ENCODE measurements at regions not wholly inside any gene's neighbourhood (a gene's known extent, or its start where the extent isn't known, plus 50 kb on each side); places are given as distances from the start of the nearest gene placed in this dataset.

DNA sequence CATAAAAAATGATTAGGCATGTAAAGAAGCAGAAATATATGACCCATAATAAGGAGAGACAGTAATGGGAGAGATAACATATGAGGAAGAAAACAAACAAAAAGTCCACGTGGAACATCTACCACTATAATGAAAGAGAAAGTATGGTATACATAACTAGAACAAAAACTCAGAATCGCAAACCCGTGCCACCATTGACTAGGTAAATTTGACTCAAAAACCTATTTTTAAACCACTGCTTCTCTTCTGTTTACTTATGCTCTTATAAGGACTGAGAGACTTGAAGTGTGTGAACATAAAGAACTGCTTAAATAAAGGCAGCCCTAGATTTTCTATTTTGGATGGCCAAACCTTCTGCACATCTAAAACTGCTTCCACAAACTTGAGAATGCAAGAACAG, 330.7 kb downstream of the CAAP1 start:
- Histone ChIP-seq H3K9me3 (ENCODE audit: control insufficient read depth in 3 of 3, low read length in 3 of 3) (no peaks in the 10 kb centered on the region), H3K9ac (ENCODE audit: low read depth in 1 of 3, low read length in 3 of 3) (no peak overlapping the region), H3K4me3 (ENCODE audit: low read length in 3 of 3) (no peak overlapping the region), H3K36me3 (ENCODE audit: control insufficient read depth in 3 of 3, insufficient read depth in 3 of 3, low read length in 3 of 3) (no peaks in the 10 kb centered on the region), H3K27ac (ENCODE audit: low read depth, low read length) (no peak overlapping the region), H3K4me1 (ENCODE audit: control insufficient read depth in 3 of 3, insufficient read depth in 3 of 3, low read length in 3 of 3) (no peaks in the 10 kb centered on the region), H3K27me3 (ENCODE audit: control insufficient read depth in 3 of 3, insufficient read depth in 3 of 3, low read length in 3 of 3) (no peaks in the 10 kb centered on the region)

DNA sequence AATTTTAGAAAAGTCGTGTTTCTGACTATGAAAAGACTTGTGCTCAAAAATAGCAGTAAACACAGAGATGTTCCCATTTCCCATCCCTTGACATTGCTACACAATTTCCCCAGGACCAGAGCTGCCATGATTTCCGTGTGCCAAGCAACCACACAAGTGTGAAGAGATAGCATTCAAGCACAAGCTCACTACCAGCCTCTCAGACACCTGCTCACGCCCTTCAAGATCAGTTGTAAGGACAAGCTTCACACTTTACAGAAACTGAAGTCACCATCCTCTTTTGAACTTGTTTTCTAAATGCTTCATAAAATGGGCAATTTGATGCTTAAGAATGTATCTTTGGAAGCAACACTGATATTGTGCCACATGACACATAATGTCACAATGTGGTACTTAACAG, 333.1 kb downstream of the CAAP1 start:
- H3K9ac ChIP-seq (ENCODE audit: low read depth in 1 of 3, low read length in 3 of 3): no peak overlapping the region
- no peaks in the 10 kb centered on the region for H3K36me3 ChIP-seq (ENCODE audit: control insufficient read depth in 3 of 3, insufficient read depth in 3 of 3, low read length in 3 of 3)
- no peak overlapping the region for H3K27ac ChIP-seq (ENCODE audit: low read depth, low read length)
- H3K4me3 ChIP-seq (ENCODE audit: low read length in 3 of 3): no peak overlapping the region
- no peaks in the 10 kb centered on the region for H3K9me3 ChIP-seq (ENCODE audit: control insufficient read depth in 3 of 3, low read length in 3 of 3)
- no peaks in the 10 kb centered on the region for H3K27me3 ChIP-seq (ENCODE audit: control insufficient read depth in 3 of 3, insufficient read depth in 3 of 3, low read length in 3 of 3)
- no peaks in the 10 kb centered on the region for H3K4me1 ChIP-seq (ENCODE audit: control insufficient read depth in 3 of 3, insufficient read depth in 3 of 3, low read length in 3 of 3)

DNA sequence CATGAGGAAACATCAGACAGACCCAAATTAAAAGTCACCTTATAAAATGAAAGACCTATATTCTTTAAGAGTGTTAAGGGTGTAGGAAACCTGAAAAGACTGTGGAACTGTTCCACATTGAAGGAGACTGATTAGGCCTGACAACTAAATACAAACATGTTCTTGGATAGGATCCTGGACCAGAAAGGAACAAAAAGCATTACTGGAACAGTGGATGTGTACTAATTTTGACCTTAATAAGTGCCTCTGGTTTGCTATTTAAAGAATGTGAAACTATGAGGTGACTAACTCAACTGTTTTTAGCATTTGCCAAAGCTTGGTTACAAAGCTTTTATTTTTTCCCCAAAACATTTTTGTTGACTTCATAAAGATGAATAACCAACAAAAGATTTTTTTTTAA, 340.6 kb downstream of the CAAP1 start:
- no peak overlapping the region for H3K27ac ChIP-seq (ENCODE audit: low read depth, low read length)
- no peaks in the 10 kb centered on the region for H3K27me3 ChIP-seq (ENCODE audit: control insufficient read depth in 3 of 3, insufficient read depth in 3 of 3, low read length in 3 of 3)
- H3K36me3 ChIP-seq (ENCODE audit: control insufficient read depth in 3 of 3, insufficient read depth in 3 of 3, low read length in 3 of 3): no peaks in the 10 kb centered on the region
- no peak overlapping the region for H3K9ac ChIP-seq (ENCODE audit: low read depth in 1 of 3, low read length in 3 of 3)
- H3K4me3 ChIP-seq (ENCODE audit: low read length in 3 of 3): no peak overlapping the region
- H3K9me3 ChIP-seq (ENCODE audit: control insufficient read depth in 3 of 3, low read length in 3 of 3): no peaks in the 10 kb centered on the region
- H3K4me1 ChIP-seq (ENCODE audit: control insufficient read depth in 3 of 3, insufficient read depth in 3 of 3, low read length in 3 of 3): no peaks in the 10 kb centered on the region

DNA sequence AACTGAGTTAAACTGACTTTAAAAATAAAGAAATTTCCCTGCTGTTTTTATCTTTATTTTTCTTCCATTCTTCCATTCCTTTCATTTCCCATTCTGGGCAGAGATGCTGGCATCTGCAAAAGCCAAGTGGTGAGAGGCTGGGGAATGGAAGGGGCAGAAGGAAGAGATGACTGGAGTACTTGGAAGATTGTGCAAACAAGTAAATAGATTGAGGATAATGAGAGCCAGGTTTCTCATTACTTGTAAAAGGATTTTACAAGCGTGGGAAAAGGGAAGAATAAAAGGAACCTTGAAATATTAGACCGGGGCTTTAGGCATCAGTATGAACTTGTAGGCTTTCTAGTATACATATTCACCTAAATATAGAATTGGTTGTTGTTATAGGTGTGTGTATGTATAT, 341.2 kb downstream of the CAAP1 start:
- Histone ChIP-seq H3K27ac (ENCODE audit: low read depth, low read length) (no peak overlapping the region), H3K4me3 (ENCODE audit: low read length in 3 of 3) (no peak overlapping the region), H3K9ac (ENCODE audit: low read depth in 1 of 3, low read length in 3 of 3) (no peak overlapping the region), H3K4me1 (ENCODE audit: control insufficient read depth in 3 of 3, insufficient read depth in 3 of 3, low read length in 3 of 3) (no peaks in the 10 kb centered on the region), H3K27me3 (ENCODE audit: control insufficient read depth in 3 of 3, insufficient read depth in 3 of 3, low read length in 3 of 3) (no peaks in the 10 kb centered on the region), H3K9me3 (ENCODE audit: control insufficient read depth in 3 of 3, low read length in 3 of 3) (no peaks in the 10 kb centered on the region), H3K36me3 (ENCODE audit: control insufficient read depth in 3 of 3, insufficient read depth in 3 of 3, low read length in 3 of 3) (no peaks in the 10 kb centered on the region)

DNA sequence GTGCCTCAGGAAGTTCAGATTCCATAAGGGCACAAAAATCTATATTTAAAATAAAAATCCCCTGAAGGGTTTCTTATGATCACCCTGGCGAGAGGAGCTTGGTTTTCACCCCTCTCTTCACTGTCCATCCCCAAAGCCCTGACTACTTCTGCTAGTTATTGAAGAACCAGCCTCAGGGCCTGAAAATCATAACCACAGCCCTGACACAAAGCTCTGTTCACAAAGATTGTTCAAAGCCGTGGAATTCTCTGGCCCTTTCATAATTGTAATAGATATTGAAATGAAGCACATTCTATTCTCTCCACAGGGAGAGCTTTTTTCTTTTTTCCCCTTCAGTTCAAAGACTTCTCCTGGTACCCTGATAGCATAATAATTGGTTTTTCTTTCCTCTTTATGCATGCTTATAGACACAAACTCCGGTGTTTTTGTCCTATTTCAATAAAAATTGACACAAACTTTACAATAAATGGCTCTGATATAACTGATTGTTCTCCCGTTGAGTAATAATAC, 343.8 kb downstream of the CAAP1 start:
- H3K9me3 ChIP-seq (ENCODE audit: control insufficient read depth in 3 of 3, low read length in 3 of 3): no peaks in the 10 kb centered on the region
- no peaks in the 10 kb centered on the region for H3K27me3 ChIP-seq (ENCODE audit: control insufficient read depth in 3 of 3, insufficient read depth in 3 of 3, low read length in 3 of 3)
- H3K4me1 ChIP-seq (ENCODE audit: control insufficient read depth in 3 of 3, insufficient read depth in 3 of 3, low read length in 3 of 3): no peaks in the 10 kb centered on the region
- no peak overlapping the region for H3K27ac ChIP-seq (ENCODE audit: low read depth, low read length)
- H3K9ac ChIP-seq (ENCODE audit: low read depth in 1 of 3, low read length in 3 of 3): no peak overlapping the region
- H3K4me3 ChIP-seq (ENCODE audit: low read length in 3 of 3): no peak overlapping the region
- H3K36me3 ChIP-seq (ENCODE audit: control insufficient read depth in 3 of 3, insufficient read depth in 3 of 3, low read length in 3 of 3): no peaks in the 10 kb centered on the region

DNA sequence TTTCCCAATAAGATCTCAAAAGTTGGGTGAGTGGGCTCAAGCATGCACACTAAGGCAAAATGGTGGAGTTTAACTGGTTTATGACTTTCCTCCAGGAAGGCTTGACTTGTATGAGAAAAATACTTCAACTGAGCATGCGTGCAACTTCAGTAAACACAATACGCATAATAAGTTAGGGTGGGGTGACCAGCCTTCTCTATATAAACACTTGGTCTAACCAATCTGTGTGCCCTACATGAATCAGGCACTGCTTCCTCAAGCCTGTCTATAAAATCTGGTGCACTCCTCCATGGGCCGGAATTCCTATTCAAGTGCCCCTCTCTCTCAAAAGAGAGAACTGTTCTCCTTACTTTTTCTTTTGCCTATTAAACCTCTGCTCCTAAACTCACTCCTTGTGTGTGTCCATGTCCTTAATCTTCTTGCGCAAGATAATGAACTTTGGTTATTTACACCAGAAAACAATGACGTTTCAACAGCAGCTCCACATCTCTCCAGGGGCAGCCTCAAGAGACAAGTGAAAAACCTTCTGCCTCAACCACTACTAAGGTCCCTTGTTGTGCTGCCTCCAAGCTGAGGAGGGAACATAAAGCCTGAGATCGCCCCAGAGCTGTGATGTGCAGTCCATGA, 352.6 kb downstream of the CAAP1 start:
- H3K9ac ChIP-seq (ENCODE audit: low read depth in 1 of 3, low read length in 3 of 3): no peak overlapping the region

DNA sequence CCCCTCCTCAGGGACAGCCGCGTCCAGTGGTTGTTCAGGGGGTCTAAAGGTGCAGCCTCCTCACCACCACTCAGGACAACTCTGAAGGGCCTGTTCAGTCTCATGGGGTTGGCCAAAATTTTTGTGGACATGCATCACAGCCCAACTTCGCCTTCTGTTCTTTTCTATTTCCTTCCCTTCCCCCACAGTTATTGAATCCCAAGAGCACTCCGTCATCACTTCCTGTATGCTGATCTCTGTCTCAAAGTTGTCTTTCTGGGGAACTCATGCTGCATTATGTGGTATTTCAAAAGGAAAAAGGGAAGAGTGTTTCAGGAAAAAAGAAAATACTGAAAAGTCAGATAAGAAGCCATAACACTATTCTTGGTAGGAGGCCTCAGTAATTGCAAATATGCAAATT, 355.4 kb downstream of the CAAP1 start:
- no peaks in the 10 kb centered on the region for H3K36me3 ChIP-seq (ENCODE audit: control insufficient read depth in 3 of 3, insufficient read depth in 3 of 3, low read length in 3 of 3)
- no peak overlapping the region for H3K9ac ChIP-seq (ENCODE audit: low read depth in 1 of 3, low read length in 3 of 3)
- H3K4me3 ChIP-seq (ENCODE audit: low read length in 3 of 3): no peak overlapping the region
- H3K4me1 ChIP-seq (ENCODE audit: control insufficient read depth in 3 of 3, insufficient read depth in 3 of 3, low read length in 3 of 3): no peaks in the 10 kb centered on the region
- no peaks in the 10 kb centered on the region for H3K27me3 ChIP-seq (ENCODE audit: control insufficient read depth in 3 of 3, insufficient read depth in 3 of 3, low read length in 3 of 3)
- H3K9me3 ChIP-seq (ENCODE audit: control insufficient read depth in 3 of 3, low read length in 3 of 3): peaks cover 0 to 3% (median 0%) of the 10 kb centered on the region in 3 donors
- H3K27ac ChIP-seq (ENCODE audit: low read depth, low read length): no peak overlapping the region

More for the DNA sequence above, 352.6 kb downstream of the CAAP1 start:
- no peaks in the 10 kb centered on the region for H3K4me1 ChIP-seq (ENCODE audit: control insufficient read depth in 3 of 3, insufficient read depth in 3 of 3, low read length in 3 of 3)
- no peaks in the 10 kb centered on the region for H3K36me3 ChIP-seq (ENCODE audit: control insufficient read depth in 3 of 3, insufficient read depth in 3 of 3, low read length in 3 of 3)
- no peak overlapping the region for H3K27ac ChIP-seq (ENCODE audit: low read depth, low read length)
- H3K4me3 ChIP-seq (ENCODE audit: low read length in 3 of 3): no peak overlapping the region
- no peaks in the 10 kb centered on the region for H3K27me3 ChIP-seq (ENCODE audit: control insufficient read depth in 3 of 3, insufficient read depth in 3 of 3, low read length in 3 of 3)
- H3K9me3 ChIP-seq (ENCODE audit: control insufficient read depth in 3 of 3, low read length in 3 of 3): peaks cover 0 to 3% (median 0%) of the 10 kb centered on the region in 3 donors

DNA sequence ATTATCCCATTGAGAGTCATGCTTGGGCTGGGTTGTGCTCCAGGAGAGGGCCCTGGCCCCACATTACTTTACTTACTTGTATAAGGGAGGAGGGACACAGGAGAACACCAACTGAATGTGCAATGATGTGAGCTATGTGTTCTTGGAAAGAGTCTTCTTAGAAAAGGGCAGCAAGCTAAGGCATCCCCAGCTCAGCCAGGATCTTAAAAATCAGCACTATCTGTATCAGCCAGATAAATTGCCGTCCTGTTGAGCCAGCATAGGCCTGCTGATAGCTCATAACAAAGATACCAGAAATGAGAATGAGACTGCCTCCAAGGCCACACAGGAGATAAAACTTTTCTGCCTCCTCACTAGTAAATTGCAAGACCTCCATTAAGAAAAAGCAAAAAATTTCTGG, 357.5 kb downstream of the CAAP1 start:
- H3K9me3 ChIP-seq (ENCODE audit: control insufficient read depth in 3 of 3, low read length in 3 of 3): no peaks in the 10 kb centered on the region
- H3K9ac ChIP-seq (ENCODE audit: low read depth in 1 of 3, low read length in 3 of 3): no peak overlapping the region
- H3K4me3 ChIP-seq (ENCODE audit: low read length in 3 of 3): no peak overlapping the region
- H3K27ac ChIP-seq (ENCODE audit: low read depth, low read length): no peak overlapping the region
- H3K27me3 ChIP-seq (ENCODE audit: control insufficient read depth in 3 of 3, insufficient read depth in 3 of 3, low read length in 3 of 3): no peaks in the 10 kb centered on the region
- H3K4me1 ChIP-seq (ENCODE audit: control insufficient read depth in 3 of 3, insufficient read depth in 3 of 3, low read length in 3 of 3): no peaks in the 10 kb centered on the region
- H3K36me3 ChIP-seq (ENCODE audit: control insufficient read depth in 3 of 3, insufficient read depth in 3 of 3, low read length in 3 of 3): no peaks in the 10 kb centered on the region

DNA sequence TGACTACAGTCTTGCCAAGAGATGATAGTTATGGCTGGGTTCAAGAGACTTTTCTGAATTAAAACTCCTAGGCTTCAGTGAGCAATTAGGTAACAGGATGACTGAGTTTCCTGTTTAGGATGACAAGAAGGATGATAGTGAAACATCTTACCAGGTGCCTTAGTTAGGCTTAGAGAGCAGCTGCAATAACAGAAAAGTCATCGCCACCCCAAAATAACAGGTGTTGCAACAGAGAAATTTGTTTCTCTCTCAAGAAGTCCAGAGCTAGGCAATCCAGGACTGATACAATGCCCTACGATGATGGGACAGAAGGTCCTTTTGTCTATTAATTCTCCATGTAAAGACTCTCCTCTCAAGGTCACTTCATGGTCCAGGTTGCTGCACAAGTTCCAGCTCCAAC, 361.8 kb downstream of the CAAP1 start:
- no peaks in the 10 kb centered on the region for H3K9me3 ChIP-seq (ENCODE audit: control insufficient read depth in 3 of 3, low read length in 3 of 3)
- H3K36me3 ChIP-seq (ENCODE audit: control insufficient read depth in 3 of 3, insufficient read depth in 3 of 3, low read length in 3 of 3): no peaks in the 10 kb centered on the region
- no peaks in the 10 kb centered on the region for H3K27me3 ChIP-seq (ENCODE audit: control insufficient read depth in 3 of 3, insufficient read depth in 3 of 3, low read length in 3 of 3)
- H3K4me1 ChIP-seq (ENCODE audit: control insufficient read depth in 3 of 3, insufficient read depth in 3 of 3, low read length in 3 of 3): no peaks in the 10 kb centered on the region
- H3K4me3 ChIP-seq (ENCODE audit: low read length in 3 of 3): no peak overlapping the region
- H3K27ac ChIP-seq (ENCODE audit: low read depth, low read length): no peak overlapping the region
- H3K9ac ChIP-seq (ENCODE audit: low read depth in 1 of 3, low read length in 3 of 3): no peak overlapping the region

DNA sequence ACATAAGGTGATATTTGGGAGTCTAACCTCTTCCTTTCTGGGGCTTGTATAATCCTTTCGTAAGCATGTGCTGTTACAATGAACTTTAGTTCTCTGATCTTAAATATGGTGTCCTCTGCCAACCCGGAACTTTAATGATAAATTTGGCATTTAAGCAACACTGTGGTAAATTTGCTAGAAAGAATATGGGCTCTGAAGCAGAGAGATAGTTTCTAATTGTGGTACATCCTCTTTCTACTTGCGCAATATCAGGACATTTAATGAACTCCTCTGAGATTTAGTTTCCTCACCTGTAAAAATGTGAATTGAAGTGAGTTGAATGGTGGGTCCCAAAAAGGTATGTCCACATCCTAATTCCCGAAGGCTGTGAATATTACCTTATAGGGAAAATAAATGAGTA, 364.7 kb downstream of the CAAP1 start:
- no peak overlapping the region for H3K9ac ChIP-seq (ENCODE audit: low read depth in 1 of 3, low read length in 3 of 3)
- no peak overlapping the region for H3K4me3 ChIP-seq (ENCODE audit: low read length in 3 of 3)
- H3K27me3 ChIP-seq (ENCODE audit: control insufficient read depth in 3 of 3, insufficient read depth in 3 of 3, low read length in 3 of 3): no peaks in the 10 kb centered on the region
- H3K9me3 ChIP-seq (ENCODE audit: control insufficient read depth in 3 of 3, low read length in 3 of 3): no peaks in the 10 kb centered on the region
- H3K4me1 ChIP-seq (ENCODE audit: control insufficient read depth in 3 of 3, insufficient read depth in 3 of 3, low read length in 3 of 3): no peaks in the 10 kb centered on the region
- H3K27ac ChIP-seq (ENCODE audit: low read depth, low read length): no peak overlapping the region
- no peaks in the 10 kb centered on the region for H3K36me3 ChIP-seq (ENCODE audit: control insufficient read depth in 3 of 3, insufficient read depth in 3 of 3, low read length in 3 of 3)

Measured in skeletal muscle tissue (tissue), 3 donors.